Stomach (tissue), 8 donors: ENCODE measurements at regions not wholly inside any gene's neighbourhood (a gene's known extent, or its start where the extent isn't known, plus 50 kb on each side); places are given as distances from the start of the nearest gene placed in this dataset.
A peak's percentile ranks its signal among the peaks of the same experiment; 100 is the strongest.

Source experiments
- DNase-seq, 2 donors: peaks; one replicate each; pipeline versions ENCODE4 v3.0.0 to v3.0.0-alpha.2; 2013 to 2019
- H3K27ac ChIP-seq, 5 donors: fragments of 200-600 bp in 4 of 5; sonication (generic) in 4 of 5; one replicate each; pipeline ENCODE4 v1.5.1; 2013 to 2019; ENCODE audit warnings: mild to moderate bottlenecking in 1 of 5, moderate library complexity in 1 of 5
- H3K27me3 ChIP-seq, 3 donors: fragments of 200-600 bp; sonication (generic); one replicate each; pipeline ENCODE4 v1.5.1; 2017 to 2019; ENCODE audit warnings: mixed run types in 1 of 3
- H3K36me3 ChIP-seq, 4 donors: fragments of 200-600 bp; sonication (generic); 1 replicate in 3 of 4; 2 replicates in 1 of 4; pipeline ENCODE4 v1.5.1; 2016 to 2019
- H3K4me1 ChIP-seq, 4 donors: fragments of 200-600 bp; sonication (generic); one replicate each; pipeline ENCODE4 v1.5.1; 2016 to 2019
- H3K4me3 ChIP-seq, 4 donors: fragments of 200-600 bp; sonication (generic) in 3 of 4; one replicate each; pipeline ENCODE4 v1.5.1; 2016 to 2019; ENCODE audit warnings: mild to moderate bottlenecking in 1 of 4
- H3K9me3 ChIP-seq, 4 donors: fragments of 200-600 bp; sonication (generic); one replicate each; pipeline ENCODE4 v1.5.1; 2016 to 2019
- CTCF ChIP-seq, 7 experiments: fragments of 450-650 bp in 4 of 7; fragments of 200-600 bp in 3 of 7; sonication (generic) in 3 of 7; IDR thresholded peaks; one replicate each; pipeline ENCODE4 v1.5.1; 2016 to 2019; ENCODE audit warnings: antibody characterized with exemption in 7 of 7, control low read depth in 2 of 7, mild to moderate bottlenecking in 1 of 7
- EP300 ChIP-seq: sonication (generic); formaldehyde crosslinking; IDR thresholded peaks from one replicate; pipeline ENCODE4 v1.6.1; 2017; ENCODE audit warnings: antibody characterized with exemption
- POLR2A ChIP-seq, 4 donors: fragments of 450-650 bp; IDR thresholded peaks; one replicate each; pipeline ENCODE4 v1.6.1; 2016; ENCODE audit warnings: antibody characterized with exemption in 4 of 4, control low read depth in 2 of 4, mild to moderate bottlenecking in 1 of 4, moderate library complexity in 1 of 4
- POLR2AphosphoS5 ChIP-seq, 3 donors: sonication (generic); formaldehyde crosslinking; IDR thresholded peaks; one replicate each; pipeline ENCODE4 v1.6.1; 2016; ENCODE audit warnings: antibody characterized with exemption in 3 of 3
- WGBS, 5 donors: extraction: QIAGEN DNeasy Blood & Tissue Kit in 3 of 5; methylation state at CpG; one replicate each; pipeline versions ENCODE4 v1.1.5 to v1.1.7; 2013 to 2018; 5-methylcytosine and 5-hydroxymethylcytosine counted together
- intact Hi-C: fragments of 100-400 bp; cut with DNase I; formaldehyde crosslinking; loops from one replicate; pipeline ENCODE4 v1.15.1; 2023; ENCODE audit warnings: low total_unique reads
- donor health status: healthy with polysubstance abuse.
- donor health status: Bipolar disorder and iron deficiency.
- donor health status: healthy.

GRCh38 chr2:16149349-16150243 lies 209.2 kb downstream of the MYCN start:
- intact Hi-C loops = no loop called here
- no peak for DNase-seq
- WGBS, 5 donors = 77 to 81% (median 78%) methylated on average over 17 of the region's 17 CpGs

GRCh38 chr2:16148632-16149348 lies 208.4 kb downstream of the MYCN start:
- intact Hi-C loops = no loop called here
- no peak overlapping the region for H3K27ac ChIP-seq
- H3K36me3 ChIP-seq = no peaks in the 10 kb centered on the region
- no peak for DNase-seq
- no peaks in the 10 kb centered on the region for H3K27me3 ChIP-seq
- 74 to 89% (median 87%) methylated on average over 6 of the region's 6 CpGs for WGBS, 5 donors
- H3K4me1 ChIP-seq = no peaks in the 10 kb centered on the region
- TF ChIP-seq POLR2A (IDR thresholded peaks at IDR 0.05) = no peak
- no peak for TF ChIP-seq POLR2AphosphoS5 (IDR thresholded peaks at IDR 0.05)
- no peak for TF ChIP-seq CTCF (IDR thresholded peaks at IDR 0.05)
- H3K9me3 ChIP-seq = no peaks in the 10 kb centered on the region
- H3K4me3 ChIP-seq = no peak overlapping the region

More at GRCh38 chr2:16149349-16150243, 209.2 kb downstream of the MYCN start:
- Histone ChIP-seq H3K4me1 (no peaks in the 10 kb centered on the region), H3K27me3 (no peaks in the 10 kb centered on the region), H3K4me3 (no peak overlapping the region), H3K9me3 (no peaks in the 10 kb centered on the region), H3K27ac (no peak overlapping the region), H3K36me3 (no peaks in the 10 kb centered on the region)
- no peak for TF ChIP-seq CTCF (IDR thresholded peaks at IDR 0.05)
- no peak for TF ChIP-seq POLR2A (IDR thresholded peaks at IDR 0.05)
- TF ChIP-seq EP300 = no peak
- TF ChIP-seq POLR2AphosphoS5 (IDR thresholded peaks at IDR 0.05) = no peak

- Histone ChIP-seq H3K27me3 (no peaks in the 10 kb centered on the region), H3K4me3 (no peak overlapping the region), H3K4me1 (peaks cover 8 to 20% (median 13%) of the 10 kb centered on the region in 4 donors), H3K27ac (peak overlapping the region; percentile 75 to 96 (median 82)), H3K36me3 (no peaks in the 10 kb centered on the region), H3K9me3 (no peaks in the 10 kb centered on the region)
- DNase-seq = peak; percentile 86 to 89
- WGBS, 5 donors = 32 to 59% (median 42%) methylated on average over 9 of the region's 9 CpGs
- TF ChIP-seq EP300 (no peak), POLR2AphosphoS5 (IDR thresholded peaks at IDR 0.05) (peak; percentile 5 to 92 (median 68))
- intact Hi-C loops = no loop called here
These were observed 202.3 kb downstream of the MYCN start for GRCh38 chr2:16142383-16143361.

GRCh38 chr2:16141641-16141921 lies 201.2 kb downstream of the MYCN start:
- Histone ChIP-seq H3K4me3 (no peak overlapping the region), H3K4me1 (peaks cover 8 to 20% (median 13%) of the 10 kb centered on the region in 4 donors), H3K27me3 (no peaks in the 10 kb centered on the region), H3K9me3 (no peaks in the 10 kb centered on the region), H3K36me3 (no peaks in the 10 kb centered on the region), H3K27ac (peak overlapping the region; percentile 65 to 88 (median 82))
- 27 to 70% (median 45%) methylated on average over 2 of the region's 2 CpGs for WGBS, 5 donors
- DNase-seq = no peak
- no peak for TF ChIP-seq CTCF (IDR thresholded peaks at IDR 0.05)
- TF ChIP-seq POLR2AphosphoS5 (IDR thresholded peaks at IDR 0.05) = no peak
- intact Hi-C loops = no loop called here
